ENCODE measurements at regions not wholly inside any gene's neighbourhood (a gene's known extent, or its start where the extent isn't known, plus 50 kb on each side); places are given as distances from the start of the nearest gene placed in this dataset.

- H3K36me3 ChIP-seq (ENCODE audit: control insufficient read depth, insufficient read depth, low read length) = no peaks in the 10 kb centered on the region
- no peak for DNase-seq (ENCODE audit: low read depth)
- H3K27me3 ChIP-seq (ENCODE audit: control insufficient read depth, insufficient read depth, low read length) = no peaks in the 10 kb centered on the region
- no peak for TF ChIP-seq CTCF (IDR thresholded peaks at IDR 0.05; ENCODE audit: insufficient read depth, low read length, poor library complexity, severe bottlenecking)
- no peak overlapping the region for H3K4me3 ChIP-seq (ENCODE audit: low read depth, low read length)
These were observed 493.7 kb downstream of the ENC1 start for GRCh38 chr5:74146796-74147195.

- H3K36me3 ChIP-seq (ENCODE audit: control insufficient read depth, insufficient read depth, low read length) = no peaks in the 10 kb centered on the region
- DNase-seq (ENCODE audit: low read depth) = no peak
- no peak for TF ChIP-seq CTCF (IDR thresholded peaks at IDR 0.05; ENCODE audit: insufficient read depth, low read length, poor library complexity, severe bottlenecking)
- no peaks in the 10 kb centered on the region for H3K27me3 ChIP-seq (ENCODE audit: control insufficient read depth, insufficient read depth, low read length)
- H3K4me3 ChIP-seq (ENCODE audit: low read depth, low read length) = no peak overlapping the region
These were observed 494.6 kb downstream of the ENC1 start for GRCh38 chr5:74145951-74146350.

- no peak for DNase-seq (ENCODE audit: low read depth)
These were observed 496.7 kb downstream of the ENC1 start for GRCh38 chr5:74143721-74144330.

GRCh38 chr5:74143151-74143550, 497.4 kb downstream of the ENC1 start:
- no peak for TF ChIP-seq CTCF (IDR thresholded peaks at IDR 0.05; ENCODE audit: insufficient read depth, low read length, poor library complexity, severe bottlenecking)
- no peak overlapping the region for H3K4me3 ChIP-seq (ENCODE audit: low read depth, low read length)
- no peaks in the 10 kb centered on the region for H3K36me3 ChIP-seq (ENCODE audit: control insufficient read depth, insufficient read depth, low read length)
- H3K27me3 ChIP-seq (ENCODE audit: control insufficient read depth, insufficient read depth, low read length) = no peaks in the 10 kb centered on the region
- DNase-seq (ENCODE audit: low read depth) = no peak

More at GRCh38 chr5:74143721-74144330, 496.7 kb downstream of the ENC1 start:
- Histone ChIP-seq H3K36me3 (ENCODE audit: control insufficient read depth, insufficient read depth, low read length) (no peaks in the 10 kb centered on the region), H3K27me3 (ENCODE audit: control insufficient read depth, insufficient read depth, low read length) (no peaks in the 10 kb centered on the region), H3K4me3 (ENCODE audit: low read depth, low read length) (no peak overlapping the region)
- no peak for TF ChIP-seq CTCF (IDR thresholded peaks at IDR 0.05; ENCODE audit: insufficient read depth, low read length, poor library complexity, severe bottlenecking)

GRCh38 chr5:74141053-74141452, 499.5 kb downstream of the ENC1 start:
- TF ChIP-seq CTCF (IDR thresholded peaks at IDR 0.05; ENCODE audit: insufficient read depth, low read length, poor library complexity, severe bottlenecking) = no peak
- H3K4me3 ChIP-seq (ENCODE audit: low read depth, low read length) = no peak overlapping the region
- H3K36me3 ChIP-seq (ENCODE audit: control insufficient read depth, insufficient read depth, low read length) = no peaks in the 10 kb centered on the region
- DNase-seq (ENCODE audit: low read depth) = no peak
- no peaks in the 10 kb centered on the region for H3K27me3 ChIP-seq (ENCODE audit: control insufficient read depth, insufficient read depth, low read length)

- no peak for TF ChIP-seq CTCF (IDR thresholded peaks at IDR 0.05; ENCODE audit: insufficient read depth, low read length, poor library complexity, severe bottlenecking)
- no peaks in the 10 kb centered on the region for H3K27me3 ChIP-seq (ENCODE audit: control insufficient read depth, insufficient read depth, low read length)
- H3K36me3 ChIP-seq (ENCODE audit: control insufficient read depth, insufficient read depth, low read length) = no peaks in the 10 kb centered on the region
- H3K4me3 ChIP-seq (ENCODE audit: low read depth, low read length) = no peak overlapping the region
- no peak for DNase-seq (ENCODE audit: low read depth)
These were observed 500.1 kb downstream of the ENC1 start for GRCh38 chr5:74140409-74140808.
